IMR-90 (cell line): ENCODE measurements at regions not wholly inside any gene's neighbourhood (a gene's known extent, or its start where the extent isn't known, plus 50 kb on each side); places are given as distances from the start of the nearest gene placed in this dataset.

Experiments used
- ATAC-seq: fragments of 200-7000 bp; cut with Tn5 transposase; 2 replicates; pipeline ENCODE4 v1.9.1; 2020; ENCODE audit warnings: low read depth, mild to moderate bottlenecking, moderate library complexity
- BruUV-seq: library from RNA; stranded (reverse); fragments of 400-500 nt; replicated peaks from 2 replicates; lab custom pipeline; 2021; lab: Mats Ljungman, UMichigan
- CTCF ChIA-PET: fragments of 300-600 bp; formaldehyde crosslinking; extraction: SDS; loops from one replicate; lab custom pipeline; 2021; ENCODE audit warnings: antibody characterized with exemption; lab: Yijun Ruan, JAX
- POLR2A ChIA-PET: fragments of 300-600 bp; sonication (Branson Sonifier 250); formaldehyde crosslinking; loops from one replicate; lab custom pipeline; 2022; ENCODE audit warnings: antibody characterized with exemption; ENCODE audit not compliant: unreplicated experiment; lab: Charles Lee
- DNase-seq: peaks from one replicate; pipeline ENCODE4 v3.0.0; 2013
- H2AFZ ChIP-seq: replicated peaks from 2 replicates; pipeline ENCODE3; 2013; ENCODE audit warnings: low read length, mild to moderate bottlenecking; ENCODE audit not compliant: poor library complexity
- H2AK5ac ChIP-seq: 2 replicates; pipeline ENCODE4 v1.6.1; 2013; ENCODE audit warnings: low read depth, low read length, inconsistent platforms
- H2AK9ac ChIP-seq: replicated peaks from 2 replicates; pipeline ENCODE3; 2013; ENCODE audit warnings: mild to moderate bottlenecking, low read depth, low read length, moderate library complexity; ENCODE audit not compliant: poor library complexity
- H2BK120ac ChIP-seq: 2 replicates; pipeline ENCODE4 v1.6.1; 2013; ENCODE audit warnings: low read depth, low read length, inconsistent platforms
- H2BK15ac ChIP-seq: 3 replicates; pipeline ENCODE4 v1.6.1; 2013; ENCODE audit warnings: low read depth, low read length, inconsistent platforms
- H2BK20ac ChIP-seq: 2 replicates; pipeline ENCODE4 v1.6.1; 2013; ENCODE audit warnings: low read depth, mild to moderate bottlenecking, inconsistent platforms, low read length, moderate library complexity
- H2BK5ac ChIP-seq: 2 replicates; pipeline ENCODE4 v1.6.1; 2013; ENCODE audit warnings: mild to moderate bottlenecking, low read depth, low read length, inconsistent platforms; ENCODE audit not compliant: poor library complexity, severe bottlenecking
- H3K14ac ChIP-seq: replicated peaks from 2 replicates; pipeline ENCODE4 v1.6.1; 2013; ENCODE audit warnings: low read depth, low read length, inconsistent platforms
- H3K18ac ChIP-seq: 2 replicates; pipeline ENCODE4 v1.6.1; 2013; ENCODE audit warnings: low read depth, low read length, control low read depth
- H3K23ac ChIP-seq: 2 replicates; pipeline ENCODE4 v1.6.1; 2013; ENCODE audit warnings: low read depth, low read length, inconsistent platforms
- H3K27ac ChIP-seq: 2 replicates; pipeline ENCODE4 v1.5.1; 2013; ENCODE audit warnings: mild to moderate bottlenecking, control low read depth, low read length; ENCODE audit not compliant: insufficient read depth
- H3K27me3 ChIP-seq: 2 replicates; pipeline ENCODE4 v1.6.1; 2013; ENCODE audit warnings: low read length; ENCODE audit not compliant: control insufficient read depth, insufficient read depth
- H3K36me3 ChIP-seq: 2 replicates; pipeline ENCODE4 v1.6.1; 2013; ENCODE audit warnings: low read length, mixed read lengths; ENCODE audit not compliant: control insufficient read depth, insufficient read depth
- H3K4ac ChIP-seq: 2 replicates; pipeline ENCODE4 v1.6.1; 2013; ENCODE audit warnings: low read depth, low read length, inconsistent platforms
- H3K4me1 ChIP-seq: 2 replicates; pipeline ENCODE4 v1.6.1; 2013; ENCODE audit warnings: low read length, mixed read lengths; ENCODE audit not compliant: control insufficient read depth, insufficient read depth
- H3K4me2 ChIP-seq: 2 replicates; pipeline ENCODE4 v1.6.1; 2013; ENCODE audit warnings: low read depth, mild to moderate bottlenecking, control low read depth, low read length, moderate library complexity
- H3K4me3 ChIP-seq: 2 replicates; pipeline ENCODE4 v1.5.1; 2013; ENCODE audit warnings: low read depth, mild to moderate bottlenecking, control low read depth, low read length, moderate library complexity; ENCODE audit not compliant: insufficient read depth
- H3K56ac ChIP-seq: 2 replicates; pipeline ENCODE4 v1.6.1; 2013; ENCODE audit warnings: low read length, inconsistent platforms; ENCODE audit not compliant: insufficient read depth; ENCODE audit errors: extremely low read depth
- H3K79me1 ChIP-seq, 2 experiments: 2 replicates each; pipeline ENCODE4 v1.6.1; 2013; ENCODE audit warnings: low read length in 2 of 2, inconsistent platforms in 1 of 2, low read depth in 1 of 2
- H3K9ac ChIP-seq: 2 replicates; pipeline ENCODE4 v1.6.1; 2013; ENCODE audit warnings: low read depth, low read length, control low read depth
- H3K9me1 ChIP-seq: 2 replicates; pipeline ENCODE4 v1.6.1; 2013; ENCODE audit warnings: low read length, inconsistent platforms; ENCODE audit not compliant: insufficient read depth
- H3K9me3 ChIP-seq: 2 replicates; pipeline ENCODE4 v1.6.1; 2013; ENCODE audit warnings: low read length; ENCODE audit not compliant: control insufficient read depth, insufficient read depth
- H4K20me1 ChIP-seq: 2 replicates; pipeline ENCODE4 v1.6.1; 2013; ENCODE audit warnings: low read length, inconsistent platforms; ENCODE audit not compliant: insufficient read depth
- H4K5ac ChIP-seq: 2 replicates; pipeline ENCODE4 v1.6.1; 2013; ENCODE audit warnings: mild to moderate bottlenecking, low read depth, low read length, control low read depth
- H4K8ac ChIP-seq, 2 experiments: 2 replicates each; pipeline ENCODE4 v1.6.1; 2013; ENCODE audit warnings: low read depth in 2 of 2, low read length in 2 of 2, control low read depth in 1 of 2, inconsistent platforms in 1 of 2
- H4K91ac ChIP-seq: 2 replicates; pipeline ENCODE4 v1.6.1; 2013; ENCODE audit warnings: low read depth, low read length, inconsistent platforms; ENCODE audit not compliant: insufficient read depth
- BHLHE40 ChIP-seq: fragments of 150-350 bp; IDR thresholded peaks from 2 replicates; pipeline ENCODE4 v1.6.1; 2016; ENCODE audit warnings: mild to moderate bottlenecking, low read depth, low read length
- CEBPB ChIP-seq: IDR thresholded peaks from 2 replicates; pipeline ENCODE4 v1.6.1; 2012; ENCODE audit warnings: low read depth, low read length, improper control_type of control experiment
- CHD1 ChIP-seq: IDR thresholded peaks from 2 replicates; pipeline ENCODE4 v1.6.1; 2012; ENCODE audit warnings: low read depth, low read length, improper control_type of control experiment
- CTCF ChIP-seq: conservative IDR thresholded peaks from 2 replicates; pipeline ENCODE4 v1.5.1; 2012; ENCODE audit warnings: mild to moderate bottlenecking, low read depth, low read length, improper control_type of control experiment
- ELK1 ChIP-seq: fragments of 150-350 bp; IDR thresholded peaks from 2 replicates; pipeline ENCODE4 v1.6.1; 2016; ENCODE audit warnings: low read depth, mild to moderate bottlenecking, low read length, moderate library complexity, borderline replicate concordance
- FOS ChIP-seq: fragments of 150-350 bp; IDR thresholded peaks from 2 replicates; pipeline ENCODE4 v1.6.1; 2016; ENCODE audit warnings: low read depth, low read length
- MAZ ChIP-seq: IDR thresholded peaks from 2 replicates; pipeline ENCODE4 v1.6.1; 2012; ENCODE audit warnings: low read depth, mild to moderate bottlenecking, low read length, improper control_type of control experiment, moderate library complexity, borderline replicate concordance
- MXI1 ChIP-seq: IDR thresholded peaks from 2 replicates; pipeline ENCODE4 v1.6.1; 2012; ENCODE audit warnings: low read depth, mild to moderate bottlenecking, low read length, moderate library complexity, borderline replicate concordance
- NFE2L2 ChIP-seq: fragments of 150-350 bp; IDR thresholded peaks from 2 replicates; pipeline ENCODE4 v1.6.1; 2016; ENCODE audit warnings: low read depth, mild to moderate bottlenecking, low read length
- RAD21 ChIP-seq: IDR thresholded peaks from 2 replicates; pipeline ENCODE4 v1.6.1; 2012; ENCODE audit warnings: low read length, improper control_type of control experiment
- RCOR1 ChIP-seq: IDR thresholded peaks from 2 replicates; pipeline ENCODE4 v1.6.1; 2012; ENCODE audit warnings: mild to moderate bottlenecking, low read length, improper control_type of control experiment; ENCODE audit not compliant: insufficient replicate concordance
- RFX5 ChIP-seq: IDR thresholded peaks from 2 replicates; pipeline ENCODE4 v1.8.0; 2012; ENCODE audit warnings: low read depth, mild to moderate bottlenecking, low read length, moderate library complexity
- SMC3 ChIP-seq: fragments of 150-350 bp; IDR thresholded peaks from 2 replicates; pipeline ENCODE4 v1.6.1; 2016; ENCODE audit warnings: low read depth, mild to moderate bottlenecking, antibody characterized with exemption, low read length, moderate library complexity
- USF2 ChIP-seq: fragments of 150-350 bp; IDR thresholded peaks from 2 replicates; pipeline ENCODE4 v1.6.1; 2017; ENCODE audit warnings: mild to moderate bottlenecking, antibody characterized with exemption, low read length, low read depth
- WGBS, 2 experiments: methylation state at CpG; one replicate each; pipeline versions ENCODE4 v1.1.5 to v1.1.7; 2013; ENCODE audit warnings: missing lambda C conversion rate in 2 of 2; ENCODE audit not compliant: insufficient read length in 1 of 2; ENCODE audit errors: extremely low coverage in 2 of 2; 5-methylcytosine and 5-hydroxymethylcytosine counted together
- dilution Hi-C: fragments of 300-500 bp; cut with HindIII; formaldehyde crosslinking; loops from one replicate; pipeline ENCODE4 v1.14.3; 2018; ENCODE audit warnings: low sequenced_read_pairs; ENCODE audit not compliant: unreplicated experiment
- in situ Hi-C: fragments of 300-500 bp; cut with MboI; formaldehyde crosslinking; loops from 3 replicates; pipeline ENCODE4 v1.14.3; 2019; ENCODE audit warnings: low sequenced_read_pairs, inconsistent platforms, mixed read lengths
- intact Hi-C: fragments of 100-400 bp; cut with micrococcal nuclease; formaldehyde crosslinking; loops from 2 replicates; pipeline ENCODE4 v1.10.0; 2022

GRCh38 chr4:79198951-79199587 lies 126.8 kb downstream of the NAA11 start:
- Histone ChIP-seq H3K27ac (no peak overlapping the region), H3K36me3 (no peaks in the 10 kb centered on the region), H2BK20ac (no peak overlapping the region), H2BK15ac (no peak overlapping the region), H4K5ac (no peak overlapping the region), H4K91ac (no peak overlapping the region), H3K9me3 (no peaks in the 10 kb centered on the region), H3K4me1 (no peaks in the 10 kb centered on the region), H4K8ac (no peak overlapping the region), H2AK9ac (no peak overlapping the region), H2BK120ac (no peak overlapping the region), H3K79me1 (no peaks in the 10 kb centered on the region), H3K9ac (no peak overlapping the region), H3K18ac (no peak overlapping the region), H3K27me3 (no peaks in the 10 kb centered on the region), H3K4me3 (no peak overlapping the region), H4K20me1 (no peaks in the 10 kb centered on the region), H3K4me2 (no peak overlapping the region), H3K4ac (no peak overlapping the region), H3K56ac (no peak overlapping the region), H2BK5ac (no peak overlapping the region), H3K9me1 (no peaks in the 10 kb centered on the region), H2AFZ (no peak overlapping the region), H3K23ac (no peak overlapping the region), H3K14ac (no peak overlapping the region), H2AK5ac (no peak overlapping the region)
- BruUV-seq: no TSS peak
- CTCF ChIA-PET: no interaction called here
- ATAC-seq (no peak), DNase-seq (no peak)
- WGBS, 2 experiments: no CpG with 5 or more reads among the region's 5 CpGs
- intact Hi-C loops (no loop called here), dilution Hi-C loops (no loop called here), in situ Hi-C loops (no loop called here)
- no peak for TF ChIP-seq ELK1
- TF ChIP-seq MAZ: no peak
- no peak for TF ChIP-seq USF2
- TF ChIP-seq MXI1: no peak
- no peak for TF ChIP-seq RCOR1
- TF ChIP-seq CEBPB: no peak
- no peak for TF ChIP-seq CTCF
- TF ChIP-seq RAD21: no peak
- no peak for TF ChIP-seq SMC3
- TF ChIP-seq NFE2L2: no peak
- TF ChIP-seq RFX5: no peak
- no peak for TF ChIP-seq CHD1
- TF ChIP-seq BHLHE40: no peak
- no peak for TF ChIP-seq FOS
- POLR2A ChIA-PET: no interaction called here
